GM12873 (cell line): ENCODE measurements at regions not wholly inside any gene's neighbourhood (a gene's known extent, or its start where the extent isn't known, plus 50 kb on each side); places are given as distances from the start of the nearest gene placed in this dataset.

Experiments used
- CTCF ChIP-seq: IDR thresholded peaks from 2 replicates; pipeline ENCODE4 v1.5.1; 2012; ENCODE audit warnings: low read depth, mild to moderate bottlenecking, moderate library complexity, low read length, control low read depth; ENCODE audit not compliant: insufficient read depth; ENCODE audit errors: missing control alignments

- no peak for TF ChIP-seq CTCF
Measured at GRCh38 chr2:193783681-193784080, 1588.9 kb upstream of the TMEFF2 start.

GRCh38 chr2:193778293-193778692, 1583.6 kb upstream of the TMEFF2 start:
- TF ChIP-seq CTCF, result no peak

GRCh38 chr2:193776988-193777387, 1582.3 kb upstream of the TMEFF2 start:
- TF ChIP-seq CTCF, result no peak

- TF ChIP-seq CTCF, result no peak
Measured at GRCh38 chr2:193774166-193774565, 1579.4 kb upstream of the TMEFF2 start.

GRCh38 chr2:193751299-193751698, 1556.6 kb upstream of the TMEFF2 start:
- TF ChIP-seq CTCF, result no peak

GRCh38 chr2:193749485-193749884, 1554.8 kb upstream of the TMEFF2 start:
- no peak for TF ChIP-seq CTCF

GRCh38 chr2:193743089-193743488, 1548.4 kb upstream of the TMEFF2 start:
- no peak for TF ChIP-seq CTCF
